HAP-1 (cell line): ENCODE measurements at regions not wholly inside any gene's neighbourhood (a gene's known extent, or its start where the extent isn't known, plus 50 kb on each side); places are given as distances from the start of the nearest gene placed in this dataset.

Experiments
- DNase-seq, 2 experiments: peaks; one replicate each; pipeline ENCODE4 v3.0.0-alpha.2; 2016 to 2020; ENCODE audit warnings: low spot score in 2 of 2
- H3K27me3 ChIP-seq: fragments of 250-450 bp; sonication (Bioruptor Pico); 2 replicates; pipeline ENCODE4 v1.5.1; 2020; ENCODE audit warnings: low read depth, mild to moderate bottlenecking, moderate library complexity
- H3K36me3 ChIP-seq: fragments of 250-450 bp; sonication (Bioruptor Pico); replicated peaks from 2 replicates; pipeline ENCODE4 v1.5.1; 2020; ENCODE audit warnings: mild to moderate bottlenecking
- H3K4me1 ChIP-seq: fragments of 250-450 bp; sonication (Bioruptor Pico); 2 replicates; pipeline ENCODE4 v1.5.1; 2020; ENCODE audit warnings: mild to moderate bottlenecking
- H3K4me3 ChIP-seq: fragments of 250-450 bp; sonication (Bioruptor Pico); 2 replicates; pipeline ENCODE4 v1.5.1; 2020; ENCODE audit warnings: mild to moderate bottlenecking, moderate library complexity
- H3K9me3 ChIP-seq: fragments of 250-450 bp; sonication (Bioruptor Pico); 2 replicates; pipeline ENCODE4 v1.5.1; 2020; ENCODE audit warnings: mild to moderate bottlenecking, moderate library complexity
- in situ Hi-C: fragments of 300-500 bp; cut with MboI; formaldehyde crosslinking; loops from 3 replicates; pipeline ENCODE4 v1.14.3; 2020; ENCODE audit warnings: low sequenced_read_pairs, inconsistent platforms, mixed read lengths

- Histone ChIP-seq H3K36me3 (no peaks in the 10 kb centered on the region), H3K9me3 (no peaks in the 10 kb centered on the region), H3K4me3 (no peak overlapping the region), H3K4me1 (no peaks in the 10 kb centered on the region), H3K27me3 (no peaks in the 10 kb centered on the region)
- DNase-seq: no peak
- in situ Hi-C loops: no loop called here
Measured at GRCh38 chr20:19017104-19017690, 195.2 kb upstream of the SLC24A3 start.

GRCh38 chr20:19018881-19019280 is 193.6 kb upstream of the SLC24A3 start:
- in situ Hi-C loops: no loop called here
- H3K9me3 ChIP-seq: no peaks in the 10 kb centered on the region
- DNase-seq: no peak
- no peaks in the 10 kb centered on the region for H3K27me3 ChIP-seq
- no peak overlapping the region for H3K4me3 ChIP-seq
- no peaks in the 10 kb centered on the region for H3K36me3 ChIP-seq
- no peaks in the 10 kb centered on the region for H3K4me1 ChIP-seq

- Histone ChIP-seq H3K4me3 (no peak overlapping the region), H3K36me3 (no peaks in the 10 kb centered on the region), H3K4me1 (no peaks in the 10 kb centered on the region), H3K27me3 (no peaks in the 10 kb centered on the region), H3K9me3 (no peaks in the 10 kb centered on the region)
- in situ Hi-C loops: no loop called here
- no peak for DNase-seq
Measured at GRCh38 chr20:19019734-19020364, 192.6 kb upstream of the SLC24A3 start.

- in situ Hi-C loops: no loop called here
- no peaks in the 10 kb centered on the region for H3K27me3 ChIP-seq
- no peaks in the 10 kb centered on the region for H3K36me3 ChIP-seq
- no peak for DNase-seq
- H3K4me3 ChIP-seq: no peak overlapping the region
- no peaks in the 10 kb centered on the region for H3K4me1 ChIP-seq
- no peaks in the 10 kb centered on the region for H3K9me3 ChIP-seq
Measured at GRCh38 chr20:19021406-19022117, 190.9 kb upstream of the SLC24A3 start.

GRCh38 chr20:19022118-19022575 is 190.3 kb upstream of the SLC24A3 start:
- in situ Hi-C loops: no loop called here
- Histone ChIP-seq H3K36me3 (no peaks in the 10 kb centered on the region), H3K27me3 (no peaks in the 10 kb centered on the region), H3K4me3 (no peak overlapping the region), H3K9me3 (no peaks in the 10 kb centered on the region), H3K4me1 (no peaks in the 10 kb centered on the region)
- no peak for DNase-seq

GRCh38 chr20:19022791-19023448 is 189.5 kb upstream of the SLC24A3 start:
- Histone ChIP-seq H3K9me3 (no peaks in the 10 kb centered on the region), H3K4me3 (no peak overlapping the region), H3K4me1 (no peaks in the 10 kb centered on the region), H3K27me3 (no peaks in the 10 kb centered on the region), H3K36me3 (no peaks in the 10 kb centered on the region)
- in situ Hi-C loops: no loop called here
- DNase-seq: no peak

GRCh38 chr20:19024296-19025035 is 188.0 kb upstream of the SLC24A3 start:
- Histone ChIP-seq H3K27me3 (no peaks in the 10 kb centered on the region), H3K9me3 (no peaks in the 10 kb centered on the region), H3K36me3 (no peaks in the 10 kb centered on the region), H3K4me1 (no peaks in the 10 kb centered on the region), H3K4me3 (no peak overlapping the region)
- DNase-seq: no peak
- in situ Hi-C loops: no loop called here

GRCh38 chr20:19025430-19026120 is 186.9 kb upstream of the SLC24A3 start:
- DNase-seq: no peak
- in situ Hi-C loops: no loop called here
- Histone ChIP-seq H3K4me3 (no peak overlapping the region), H3K9me3 (no peaks in the 10 kb centered on the region), H3K27me3 (no peaks in the 10 kb centered on the region), H3K4me1 (no peaks in the 10 kb centered on the region), H3K36me3 (no peaks in the 10 kb centered on the region)

GRCh38 chr20:19026121-19026878 is 186.1 kb upstream of the SLC24A3 start:
- Histone ChIP-seq H3K4me3 (no peak overlapping the region), H3K4me1 (no peaks in the 10 kb centered on the region), H3K36me3 (no peaks in the 10 kb centered on the region), H3K9me3 (no peaks in the 10 kb centered on the region), H3K27me3 (no peaks in the 10 kb centered on the region)
- in situ Hi-C loops: no loop called here
- DNase-seq: no peak

- H3K4me1 ChIP-seq: no peaks in the 10 kb centered on the region
- no peak for DNase-seq
- no peaks in the 10 kb centered on the region for H3K9me3 ChIP-seq
- H3K4me3 ChIP-seq: no peak overlapping the region
- no peaks in the 10 kb centered on the region for H3K36me3 ChIP-seq
- no peaks in the 10 kb centered on the region for H3K27me3 ChIP-seq
- in situ Hi-C loops: no loop called here
Measured at GRCh38 chr20:19026901-19027644, 185.4 kb upstream of the SLC24A3 start.

- Histone ChIP-seq H3K27me3 (no peaks in the 10 kb centered on the region), H3K4me3 (no peak overlapping the region), H3K4me1 (no peaks in the 10 kb centered on the region), H3K9me3 (no peaks in the 10 kb centered on the region), H3K36me3 (no peaks in the 10 kb centered on the region)
- in situ Hi-C loops: no loop called here
- DNase-seq: no peak
Measured at GRCh38 chr20:19027971-19028370, 184.5 kb upstream of the SLC24A3 start.

- in situ Hi-C loops: no loop called here
- Histone ChIP-seq H3K4me3 (no peak overlapping the region), H3K36me3 (no peaks in the 10 kb centered on the region), H3K4me1 (no peaks in the 10 kb centered on the region), H3K27me3 (no peaks in the 10 kb centered on the region), H3K9me3 (no peaks in the 10 kb centered on the region)
- DNase-seq: no peak
Measured at GRCh38 chr20:19041787-19042186, 170.7 kb upstream of the SLC24A3 start.
